SU-DHL-6 (cell line): ENCODE measurements at regions not wholly inside any gene's neighbourhood (a gene's known extent, or its start where the extent isn't known, plus 50 kb on each side); places are given as distances from the start of the nearest gene placed in this dataset.
"Not testable (repeated sequence)": the region's sequence is repeated elsewhere in the genome, so short reads cannot be mapped to it uniquely, and the experiment has no call there.

Experiments
- H2AFZ ChIP-seq: fragments of 200-600 bp; sonication (generic); 2 replicates; pipeline ENCODE4 v1.6.1; 2014; ENCODE audit warnings: low read depth, mild to moderate bottlenecking, moderate library complexity, mixed read lengths, antibody characterized with exemption, low read length; ENCODE audit not compliant: severe bottlenecking
- H3F3A ChIP-seq: fragments of 200-600 bp; shearing (Covaris generic); 2 replicates; pipeline ENCODE4 v1.6.0; 2016; ENCODE audit warnings: antibody characterized with exemption, mild to moderate bottlenecking; ENCODE audit not compliant: insufficient read depth
- H3K27ac ChIP-seq: fragments of 200-600 bp; sonication (generic); 2 replicates; pipeline ENCODE4 v1.5.1; 2016; ENCODE audit warnings: low read depth, mild to moderate bottlenecking, low read length, moderate library complexity, mixed read lengths
- H3K27me3 ChIP-seq: fragments of 200-600 bp; sonication (generic), shearing (Covaris generic); 2 replicates; pipeline ENCODE4 v1.6.0; 2014; ENCODE audit warnings: mild to moderate bottlenecking, low read length
- H3K36me3 ChIP-seq: fragments of 200-600 bp; sonication (generic); 2 replicates; pipeline ENCODE4 v1.6.1; 2014; ENCODE audit warnings: mild to moderate bottlenecking, low read length, mixed read lengths
- H3K4me2 ChIP-seq: fragments of 300-600, 200-600 bp; shearing (Covaris generic), sonication (generic); 2 replicates; pipeline ENCODE4 v1.6.0; 2014; ENCODE audit warnings: low read length, low read depth, mild to moderate bottlenecking; ENCODE audit not compliant: poor library complexity, severe bottlenecking
- H3K4me3 ChIP-seq: fragments of 200-600 bp; sonication (generic); 2 replicates; pipeline ENCODE4 v1.5.1; 2014; ENCODE audit warnings: antibody characterized with exemption, low read length, mild to moderate bottlenecking, mixed read lengths; ENCODE audit not compliant: insufficient read depth, poor library complexity, severe bottlenecking
- H3K79me2 ChIP-seq: fragments of 200-600 bp; sonication (generic); 2 replicates; pipeline ENCODE4 v1.6.1; 2014; ENCODE audit warnings: mild to moderate bottlenecking, low read length, moderate library complexity; ENCODE audit not compliant: insufficient read depth
- H3K9ac ChIP-seq: fragments of 200-600 bp; sonication (generic); 2 replicates; pipeline ENCODE4 v1.7.0; 2014; ENCODE audit warnings: mild to moderate bottlenecking, low read length
- H3K9me2 ChIP-seq: fragments of 200-600 bp; sonication (generic); replicated peaks from 2 replicates; pipeline ENCODE4 v1.6.1; 2014; ENCODE audit warnings: low read length; ENCODE audit not compliant: insufficient read depth
- H3K9me3 ChIP-seq: fragments of 200-600 bp; sonication (generic); 2 replicates; pipeline ENCODE4 v1.6.1; 2014; ENCODE audit warnings: low read length, mixed read lengths; ENCODE audit not compliant: insufficient read depth
- H4K20me1 ChIP-seq: fragments of 200-600 bp; sonication (generic); 2 replicates; pipeline ENCODE4 v1.6.1; 2014; ENCODE audit warnings: low read depth, mild to moderate bottlenecking, antibody characterized with exemption, low read length, moderate library complexity, mixed read lengths
- EZH2phosphoT487 ChIP-seq: fragments of 200-600 bp; sonication (generic), shearing (Covaris generic); conservative IDR thresholded peaks from 2 replicates; pipeline ENCODE4 v1.6.1; 2018; ENCODE audit warnings: mild to moderate bottlenecking, antibody characterized with exemption, low read length, moderate library complexity, mixed read lengths
- TF ChIP-seq, protein P1 (sequence below): fragments of 200-600 bp; sonication (generic); IDR thresholded peaks from one replicate; pipeline ENCODE4 v1.5.1; 2017; ENCODE audit warnings: antibody characterized with exemption, mild to moderate bottlenecking, low read length, moderate library complexity; ENCODE audit not compliant: insufficient read depth, poor library complexity, severe bottlenecking

DNA sequence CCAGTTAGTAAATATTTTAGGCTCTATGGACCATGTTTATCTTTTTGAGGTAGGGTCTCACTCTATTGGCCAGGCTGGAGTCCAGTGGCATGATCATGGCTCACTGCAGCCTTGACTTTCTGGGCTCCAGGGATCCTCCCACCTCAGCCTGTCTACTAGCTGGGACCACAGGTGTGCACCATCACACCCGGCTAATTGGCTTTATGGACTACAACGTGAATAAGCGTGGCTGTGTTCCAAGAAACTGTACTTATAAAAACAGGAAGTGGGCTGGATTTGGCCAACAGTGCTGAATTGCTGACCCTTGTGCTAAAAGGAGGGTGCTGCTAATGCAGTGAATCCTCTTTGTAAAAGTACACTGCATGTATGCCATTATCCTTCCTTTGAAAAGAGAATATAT lies 111.7 kb upstream of the CDK13 start:
- Histone ChIP-seq H3K27ac (no peak overlapping the region), H3K4me2 (no peak overlapping the region), H3K9me3 (no peaks in the 10 kb centered on the region), H3K9ac (no peak overlapping the region), H3K79me2 (no peaks in the 10 kb centered on the region), H3F3A (no peaks in the 10 kb centered on the region), H3K27me3 (no peaks in the 10 kb centered on the region), H3K4me3 (no peak overlapping the region), H2AFZ (no peak overlapping the region), H3K36me3 (no peaks in the 10 kb centered on the region), H4K20me1 (no peaks in the 10 kb centered on the region), H3K9me2 (no peaks in the 10 kb centered on the region)
- TF ChIP-seq EZH2phosphoT487: no peak
- TF ChIP-seq, protein P1, sequence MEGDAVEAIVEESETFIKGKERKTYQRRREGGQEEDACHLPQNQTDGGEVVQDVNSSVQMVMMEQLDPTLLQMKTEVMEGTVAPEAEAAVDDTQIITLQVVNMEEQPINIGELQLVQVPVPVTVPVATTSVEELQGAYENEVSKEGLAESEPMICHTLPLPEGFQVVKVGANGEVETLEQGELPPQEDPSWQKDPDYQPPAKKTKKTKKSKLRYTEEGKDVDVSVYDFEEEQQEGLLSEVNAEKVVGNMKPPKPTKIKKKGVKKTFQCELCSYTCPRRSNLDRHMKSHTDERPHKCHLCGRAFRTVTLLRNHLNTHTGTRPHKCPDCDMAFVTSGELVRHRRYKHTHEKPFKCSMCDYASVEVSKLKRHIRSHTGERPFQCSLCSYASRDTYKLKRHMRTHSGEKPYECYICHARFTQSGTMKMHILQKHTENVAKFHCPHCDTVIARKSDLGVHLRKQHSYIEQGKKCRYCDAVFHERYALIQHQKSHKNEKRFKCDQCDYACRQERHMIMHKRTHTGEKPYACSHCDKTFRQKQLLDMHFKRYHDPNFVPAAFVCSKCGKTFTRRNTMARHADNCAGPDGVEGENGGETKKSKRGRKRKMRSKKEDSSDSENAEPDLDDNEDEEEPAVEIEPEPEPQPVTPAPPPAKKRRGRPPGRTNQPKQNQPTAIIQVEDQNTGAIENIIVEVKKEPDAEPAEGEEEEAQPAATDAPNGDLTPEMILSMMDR: no peak

DNA sequence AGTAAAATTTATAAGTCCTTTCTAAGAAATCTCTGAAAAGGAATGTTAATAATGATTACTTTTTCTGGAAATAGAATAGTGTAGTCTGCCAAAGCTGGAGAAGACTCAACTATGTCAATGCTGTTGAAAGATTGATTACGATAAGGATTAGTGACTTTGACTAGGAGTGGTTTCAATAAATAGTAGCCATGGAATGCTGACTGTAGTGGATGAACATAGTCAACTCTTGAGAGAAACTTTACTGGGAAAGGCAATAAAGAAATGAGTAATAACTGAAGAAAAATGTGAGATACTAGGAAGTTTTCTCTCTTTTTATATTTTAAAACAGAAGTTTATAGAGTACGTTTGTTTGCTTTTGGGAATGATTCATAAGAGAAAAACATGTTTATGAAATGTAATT lies 105.0 kb upstream of the CDK13 start:
- Histone ChIP-seq H3K27me3 (no peaks in the 10 kb centered on the region), H2AFZ (no peak overlapping the region), H3K4me2 (no peak overlapping the region), H3K9ac (no peak overlapping the region), H3K27ac (no peak overlapping the region), H3F3A (no peaks in the 10 kb centered on the region), H3K4me3 (no peak overlapping the region), H3K79me2 (no peaks in the 10 kb centered on the region), H3K9me2 (no peaks in the 10 kb centered on the region), H3K9me3 (no peaks in the 10 kb centered on the region), H4K20me1 (no peaks in the 10 kb centered on the region), H3K36me3 (no peaks in the 10 kb centered on the region)
- TF ChIP-seq EZH2phosphoT487: no peak
- TF ChIP-seq, protein P1: no peak

DNA sequence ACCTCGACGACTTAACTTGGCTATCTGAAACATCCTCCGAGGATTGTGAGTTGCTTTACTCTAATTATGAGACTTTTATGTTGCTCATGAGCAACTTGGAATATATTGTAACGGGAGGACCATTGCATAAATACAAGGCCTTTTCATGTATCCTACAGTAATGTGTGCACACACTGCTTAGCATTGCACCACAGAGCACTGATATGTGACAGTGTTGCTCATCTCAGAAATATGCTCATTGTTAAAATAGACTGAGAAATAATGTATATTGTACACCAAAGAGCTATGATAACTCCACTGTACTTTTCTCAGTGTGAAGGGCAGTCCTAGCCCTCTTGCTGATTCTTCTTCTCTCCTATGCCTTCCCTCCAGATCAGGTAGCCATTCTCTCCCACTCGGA lies 102.8 kb upstream of the CDK13 start:
- no peaks in the 10 kb centered on the region for H3K9me2 ChIP-seq
- no peaks in the 10 kb centered on the region for H3K9me3 ChIP-seq
- H3F3A ChIP-seq: no peaks in the 10 kb centered on the region
- no peak for TF ChIP-seq EZH2phosphoT487
- TF ChIP-seq, protein P1: no peak
- H4K20me1 ChIP-seq: no peaks in the 10 kb centered on the region
- no peaks in the 10 kb centered on the region for H3K36me3 ChIP-seq
- no peaks in the 10 kb centered on the region for H3K79me2 ChIP-seq
- H2AFZ ChIP-seq: no peak overlapping the region
- H3K27me3 ChIP-seq: no peaks in the 10 kb centered on the region
- H3K4me2 ChIP-seq: no peak overlapping the region
- no peak overlapping the region for H3K27ac ChIP-seq
- no peak overlapping the region for H3K9ac ChIP-seq
- H3K4me3 ChIP-seq: no peak overlapping the region

DNA sequence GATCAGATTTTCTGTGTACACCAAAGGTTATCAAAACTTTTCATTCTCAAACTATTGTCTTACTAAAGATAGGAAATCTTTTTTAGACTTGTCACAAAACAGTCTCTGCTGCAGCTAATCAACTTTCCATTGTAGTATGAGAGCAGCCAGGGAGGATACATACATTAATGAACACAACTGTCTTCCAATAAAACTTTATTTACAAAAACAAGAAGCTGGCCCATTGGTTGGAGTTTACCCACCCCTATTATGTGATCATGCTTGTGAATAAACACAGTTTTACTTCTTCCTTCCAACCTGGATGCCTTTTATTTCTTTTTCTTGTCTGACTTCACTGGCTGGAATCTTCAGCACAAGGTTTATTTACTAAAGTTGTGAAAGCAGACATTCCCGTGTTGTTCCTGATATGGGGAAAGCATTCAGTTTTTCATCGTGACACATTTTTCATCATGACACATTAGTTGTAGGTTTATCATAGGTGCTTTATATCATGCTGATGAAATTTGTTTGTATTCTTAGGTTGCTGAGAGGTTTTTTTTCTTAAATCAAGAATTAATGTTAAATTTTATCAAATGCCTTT lies 98.5 kb upstream of the CDK13 start:
- TF ChIP-seq, protein P1: no peak
- TF ChIP-seq EZH2phosphoT487: no peak
- no peaks in the 10 kb centered on the region for H3K27me3 ChIP-seq
- no peaks in the 10 kb centered on the region for H3F3A ChIP-seq
- no peaks in the 10 kb centered on the region for H3K36me3 ChIP-seq
- H3K27ac ChIP-seq: no peak overlapping the region
- no peak overlapping the region for H3K4me3 ChIP-seq
- no peak overlapping the region for H2AFZ ChIP-seq
- no peaks in the 10 kb centered on the region for H4K20me1 ChIP-seq
- no peaks in the 10 kb centered on the region for H3K79me2 ChIP-seq
- no peak overlapping the region for H3K9ac ChIP-seq
- no peaks in the 10 kb centered on the region for H3K9me2 ChIP-seq
- H3K4me2 ChIP-seq: no peak overlapping the region
- no peaks in the 10 kb centered on the region for H3K9me3 ChIP-seq

DNA sequence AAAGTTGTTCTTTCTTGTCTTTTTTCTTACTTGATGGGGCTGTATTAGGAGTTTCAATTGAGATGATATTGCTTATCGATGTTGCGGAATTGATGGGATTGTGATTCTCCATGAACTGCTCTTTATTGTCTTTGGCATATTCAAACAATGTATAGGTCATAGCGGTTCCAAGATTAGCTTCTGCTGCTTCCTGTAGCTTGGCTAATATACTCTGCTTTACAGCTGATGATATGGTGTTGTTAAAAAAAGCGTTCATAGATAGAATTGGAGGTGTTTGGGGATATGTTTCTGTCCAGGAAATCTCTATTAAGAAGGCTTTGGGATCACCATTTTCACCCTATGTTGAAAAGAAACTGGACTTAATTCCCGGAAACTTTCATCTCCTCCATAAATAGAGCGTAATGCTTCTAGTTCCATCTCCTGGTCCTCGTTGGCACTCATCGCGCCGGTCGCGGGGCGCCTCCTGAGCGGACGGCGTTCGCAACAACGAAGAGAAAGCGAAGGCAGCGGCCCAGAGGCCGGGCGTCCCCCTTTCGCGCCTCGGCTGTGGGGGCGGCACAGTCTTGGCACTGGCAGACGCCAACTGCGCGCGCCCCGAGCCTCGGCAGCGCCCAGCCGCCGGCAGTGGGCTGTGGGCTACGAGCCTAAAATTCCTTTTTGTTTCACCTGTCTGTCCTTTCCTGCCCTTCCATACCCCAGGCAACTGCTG lies 95.3 kb upstream of the CDK13 start:
- H4K20me1 ChIP-seq, H2AFZ ChIP-seq, H3K9me2 ChIP-seq, H3K79me2 ChIP-seq, H3K36me3 ChIP-seq, H3K4me2 ChIP-seq, H3K27me3 ChIP-seq, H3K27ac ChIP-seq, H3K9me3 ChIP-seq, H3K4me3 ChIP-seq, H3F3A ChIP-seq, H3K9ac ChIP-seq: not testable (repeated sequence)
